Fibroblast of upper back skin (primary cell): ENCODE measurements at regions not wholly inside any gene's neighbourhood (a gene's known extent, or its start where the extent isn't known, plus 50 kb on each side); places are given as distances from the start of the nearest gene placed in this dataset.
"Not testable (repeated sequence)": the region's sequence is repeated elsewhere in the genome, so short reads cannot be mapped to it uniquely, and the experiment has no call there.

ENCODE experiments used
- DNase-seq: peaks from one replicate; pipeline ENCODE4 v3.0.0-alpha.2; 2013

DNA sequence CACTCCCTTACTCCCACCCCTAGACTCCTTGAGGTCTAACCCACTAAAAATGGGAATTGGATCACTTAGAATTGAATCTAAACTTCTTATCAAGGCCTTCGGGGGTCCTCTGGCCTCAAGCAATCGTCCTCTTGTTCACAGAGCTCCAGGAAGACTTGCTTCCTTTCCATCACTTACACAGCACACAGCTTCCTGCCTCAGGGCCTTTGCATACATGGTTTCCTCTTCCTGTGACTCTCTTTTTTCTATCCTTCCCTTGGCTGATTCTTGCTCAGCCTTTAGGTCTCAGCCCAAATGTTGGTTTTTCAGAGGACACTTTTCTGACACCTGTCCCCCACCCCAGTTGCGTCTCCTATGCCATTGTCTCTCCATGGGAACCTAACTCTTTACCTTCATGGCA is 50.0 kb upstream of the ALDH1B1 start:
- no peak for DNase-seq

- DNase-seq = no peak
These were observed 50.4 kb upstream of the ALDH1B1 start for GRCh38 chr9:38342096-38342495.

- peak; percentile 85 for DNase-seq
These were observed 53.0 kb upstream of the ALDH1B1 start for GRCh38 chr9:38339496-38339895.

DNA sequence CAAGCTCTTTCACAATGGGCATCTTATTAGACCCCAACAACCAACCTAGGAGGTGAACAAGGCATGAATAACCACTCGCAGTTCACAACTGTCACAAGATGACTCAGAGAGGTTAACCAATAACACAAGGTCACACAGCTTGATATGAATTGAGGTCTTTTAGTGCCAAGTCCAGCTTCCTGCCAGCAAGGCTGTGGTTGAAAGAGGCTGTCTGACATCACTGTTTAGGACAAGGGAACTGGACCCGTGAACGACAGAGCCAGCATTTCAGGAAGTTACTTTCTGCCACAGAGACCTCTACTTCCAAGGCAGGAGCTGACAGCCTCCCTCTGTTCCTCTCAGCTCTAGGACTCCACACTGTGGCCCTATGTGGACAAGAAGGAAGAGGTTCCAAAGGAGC is 53.4 kb upstream of the ALDH1B1 start:
- DNase-seq = peak; percentile 82

- DNase-seq = no peak
These were observed 54.0 kb upstream of the ALDH1B1 start for GRCh38 chr9:38338342-38339018.

GRCh38 chr9:38337706-38338264 is 54.7 kb upstream of the ALDH1B1 start:
- DNase-seq = no peak

DNA sequence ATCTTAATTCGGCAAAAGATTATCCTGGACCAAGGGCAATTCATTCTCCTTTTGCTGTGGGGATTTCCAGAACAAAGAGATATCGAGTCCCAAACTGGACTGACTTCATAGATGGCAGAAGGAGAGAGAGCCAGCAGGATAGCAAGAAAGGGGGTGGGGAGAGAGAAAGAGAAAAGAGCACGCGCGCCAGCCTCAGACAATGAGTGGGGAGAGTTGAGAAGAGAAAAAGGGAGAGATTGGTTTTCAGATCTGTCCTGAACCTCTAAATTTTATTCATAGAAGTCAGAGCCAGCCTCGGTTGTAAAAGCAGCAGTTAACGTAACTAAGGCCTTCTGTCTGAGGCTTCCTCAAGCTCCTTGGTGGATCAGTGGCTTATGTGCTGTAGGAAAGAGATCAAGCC is 55.3 kb upstream of the ALDH1B1 start:
- DNase-seq = no peak

DNA sequence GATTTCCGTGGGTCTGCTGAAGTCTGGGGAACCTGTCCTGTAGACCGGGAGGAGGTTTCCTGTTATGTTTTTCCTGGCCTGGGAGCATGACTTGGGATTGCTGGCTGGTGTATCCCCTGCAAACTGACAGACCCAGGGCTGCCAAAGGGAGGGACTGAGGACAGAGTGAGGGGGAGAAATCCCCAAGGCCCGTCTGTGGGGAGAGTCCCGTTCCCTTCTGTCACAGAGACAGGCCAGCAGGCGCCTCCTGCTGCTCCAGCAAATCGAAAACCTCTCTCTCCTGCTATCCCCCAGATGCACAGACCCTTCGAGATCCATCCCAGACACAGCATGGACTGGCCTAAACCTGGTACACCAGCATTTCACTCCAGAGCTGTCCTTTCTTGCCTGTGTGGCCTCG is 56.2 kb upstream of the ALDH1B1 start:
- DNase-seq = no peak

GRCh38 chr9:38335686-38336085 is 56.8 kb upstream of the ALDH1B1 start:
- no peak for DNase-seq

DNA sequence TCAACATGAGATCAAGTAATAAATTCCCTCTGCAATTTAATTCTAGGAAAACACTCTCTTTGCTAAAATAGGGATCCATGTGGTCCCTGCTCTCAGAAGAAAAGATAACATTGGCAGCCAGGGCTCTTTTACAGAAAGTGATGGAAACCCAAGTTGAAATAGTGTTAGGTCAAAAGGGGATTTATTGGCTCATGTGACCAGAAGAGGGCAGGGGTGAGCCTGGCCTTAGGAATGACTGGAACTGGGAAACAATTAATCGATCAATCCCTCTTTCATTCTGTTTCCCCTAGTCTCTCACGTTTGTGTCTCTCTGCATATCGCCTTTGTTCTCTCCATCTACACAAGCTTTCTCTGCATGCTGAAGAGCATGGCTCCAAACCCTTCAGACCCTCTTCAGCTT is 58.3 kb upstream of the ALDH1B1 start:
- DNase-seq = no peak

DNA sequence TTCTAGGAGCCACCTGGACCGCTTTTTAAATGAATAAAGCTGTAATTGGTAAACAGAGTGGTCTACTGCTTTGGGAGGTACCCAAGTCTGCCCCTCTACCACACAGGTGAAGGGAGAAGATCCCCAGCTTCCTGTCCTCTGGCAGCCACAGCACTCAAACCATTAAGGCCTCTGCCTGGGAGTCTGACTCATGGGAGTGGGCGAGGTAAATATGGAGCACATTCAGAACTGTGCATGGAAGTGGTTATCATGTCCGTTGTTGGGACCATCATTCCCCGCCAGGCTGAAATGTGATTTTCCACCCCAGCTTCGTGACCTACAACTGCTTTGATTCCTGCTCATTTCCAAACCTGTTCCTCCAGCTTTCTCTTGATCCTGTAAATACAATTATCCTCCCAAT is 59.5 kb upstream of the ALDH1B1 start:
- no peak for DNase-seq

GRCh38 chr9:38332625-38333024 is 59.9 kb upstream of the ALDH1B1 start:
- DNase-seq = no peak

- no peak for DNase-seq
These were observed 61.4 kb upstream of the ALDH1B1 start for GRCh38 chr9:38331141-38331540.

DNA sequence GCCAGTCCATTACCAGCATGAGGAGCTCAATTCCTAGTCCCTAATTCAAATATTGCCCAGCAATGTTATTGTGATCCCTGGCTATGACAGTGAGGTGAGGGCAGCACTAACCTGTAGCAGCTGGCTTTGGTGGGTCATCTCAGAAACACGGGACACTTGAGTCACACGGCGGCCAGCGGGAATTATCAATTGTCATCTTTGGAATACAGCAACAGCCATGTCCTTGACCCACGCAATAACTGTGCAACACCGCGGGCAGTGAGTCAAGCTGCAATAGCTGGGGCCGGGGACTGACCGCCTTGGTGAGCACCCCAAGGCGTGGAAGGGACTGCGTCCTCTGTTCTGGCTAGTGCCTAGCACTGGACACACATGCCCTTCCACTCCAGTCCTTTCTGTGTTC is 62.5 kb upstream of the ALDH1B1 start:
- DNase-seq = no peak

- DNase-seq = no peak
These were observed 63.7 kb upstream of the ALDH1B1 start for GRCh38 chr9:38328765-38329164.

DNA sequence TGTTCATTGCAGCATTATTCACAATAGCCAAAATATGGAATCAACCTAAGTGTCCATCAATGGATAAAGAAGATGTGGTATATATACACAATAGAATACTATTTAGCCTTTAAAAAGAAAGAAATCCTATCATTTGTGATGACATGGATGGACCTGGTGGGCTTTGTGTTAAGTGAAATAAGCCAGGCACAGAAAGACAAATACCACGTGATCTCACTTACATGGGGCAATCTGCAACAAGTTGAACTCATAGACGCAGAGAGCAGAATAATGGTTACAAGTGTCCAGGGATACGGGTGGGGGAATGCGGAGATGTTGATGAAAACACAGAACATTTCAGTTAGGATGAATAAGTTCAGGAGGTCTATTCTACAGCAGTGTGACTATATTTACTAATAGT is 66.4 kb upstream of the ALDH1B1 start:
- no peak for DNase-seq

- not testable (repeated sequence) for DNase-seq
These were observed 68.3 kb upstream of the ALDH1B1 start for GRCh38 chr9:38324213-38324612.

- no peak for DNase-seq
These were observed 69.6 kb upstream of the ALDH1B1 start for GRCh38 chr9:38322937-38323336.

DNA sequence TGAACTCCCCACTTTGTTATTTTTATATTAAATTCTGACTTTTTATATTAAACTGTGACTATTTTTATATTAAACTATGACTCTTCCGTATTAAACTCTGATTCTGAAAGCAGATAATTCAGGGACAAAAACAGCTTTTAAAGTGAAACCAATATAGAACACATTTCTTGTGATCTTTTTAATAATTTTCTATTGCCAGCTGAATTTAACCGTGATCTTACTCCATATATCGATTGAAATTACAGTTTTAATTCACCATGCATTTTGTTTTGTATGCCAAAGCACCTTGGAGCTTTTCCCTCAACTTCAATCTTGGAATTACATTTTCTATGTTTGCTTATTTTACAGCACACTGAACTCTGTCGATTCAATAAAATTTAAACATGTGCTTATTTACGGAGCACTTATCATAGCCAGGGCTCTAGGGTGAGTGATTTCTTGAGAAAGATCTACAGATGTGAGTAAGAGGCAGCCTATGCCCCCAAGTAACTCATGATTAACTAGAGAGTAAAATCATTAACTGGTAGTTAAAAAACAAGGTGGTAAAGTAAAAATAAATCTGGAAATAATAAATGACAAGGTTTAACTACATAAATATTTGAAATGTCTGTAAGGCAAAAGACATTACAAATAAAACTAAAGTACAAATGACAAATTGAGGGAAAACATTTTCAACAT is 72.9 kb upstream of the ALDH1B1 start:
- no peak for DNase-seq

- peak; percentile 24 for DNase-seq
These were observed 73.6 kb upstream of the ALDH1B1 start for GRCh38 chr9:38318759-38319495.

- no peak for DNase-seq
These were observed 76.2 kb upstream of the ALDH1B1 start for GRCh38 chr9:38316166-38316780.

DNA sequence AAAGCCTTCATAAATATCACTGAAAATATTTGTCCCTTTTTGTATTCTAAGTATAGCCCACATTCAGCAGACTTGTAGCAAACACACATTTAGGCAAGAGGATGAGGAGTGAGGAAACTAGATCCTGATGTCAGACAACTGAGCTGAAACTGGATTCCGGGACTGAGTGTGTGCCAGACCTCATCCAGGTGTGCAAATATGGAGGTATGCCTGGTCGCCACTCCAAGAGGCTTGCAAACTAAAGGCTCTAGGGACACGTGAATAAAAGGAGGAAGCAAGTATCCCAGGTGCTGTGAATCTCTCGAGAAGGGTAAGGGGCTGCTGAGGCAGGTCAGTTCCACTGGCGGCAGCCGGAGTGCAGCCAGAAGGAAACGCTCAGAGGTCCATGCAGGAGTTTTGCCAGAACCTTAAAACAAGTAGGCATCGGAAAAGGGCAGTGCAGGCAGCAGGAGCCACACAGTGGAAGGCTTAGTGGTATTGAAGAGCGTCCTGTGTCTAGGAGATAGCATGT is 77.4 kb upstream of the ALDH1B1 start:
- no peak for DNase-seq

GRCh38 chr9:38313421-38313820 is 79.1 kb upstream of the ALDH1B1 start:
- no peak for DNase-seq
